Right atrium auricular region (tissue), 2 donors: ENCODE measurements at regions not wholly inside any gene's neighbourhood (a gene's known extent, or its start where the extent isn't known, plus 50 kb on each side); places are given as distances from the start of the nearest gene placed in this dataset.

Experiments
- DNase-seq: peaks from one replicate; pipeline ENCODE4 v3.0.0-alpha.2; 2019; ENCODE audit warnings: low spot score
- H3K27ac ChIP-seq, 2 donors: fragments of 200-600 bp; sonication (generic); 1 replicate in 1 of 2; 2 replicates in 1 of 2; pipeline ENCODE4 v1.5.1; 2016 to 2019
- H3K27me3 ChIP-seq, 2 donors: fragments of 200-600 bp; sonication (generic); one replicate each; pipeline versions ENCODE4 v1.5.1 to v1.6.0; 2017 to 2019
- H3K36me3 ChIP-seq: fragments of 200-600 bp; sonication (generic); one replicate; pipeline ENCODE4 v1.5.1; 2016
- H3K4me1 ChIP-seq, 2 donors: fragments of 200-600 bp; sonication (generic); one replicate each; pipeline versions ENCODE4 v1.5.1 to v1.6.0; 2017 to 2019
- H3K4me3 ChIP-seq, 2 donors: fragments of 200-600 bp; sonication (generic); 1 replicate in 1 of 2; 2 replicates in 1 of 2; pipeline ENCODE4 v1.5.1; 2017 to 2019; ENCODE audit warnings: mild to moderate bottlenecking in 1 of 2, moderate library complexity in 1 of 2
- H3K9me3 ChIP-seq, 2 donors: fragments of 200-600 bp; sonication (generic); one replicate each; pipeline ENCODE4 v1.5.1; 2019
- TF ChIP-seq, protein P1 (sequence below), 2 donors: fragments of 200-600 bp; sonication (generic); IDR thresholded peaks; one replicate each; pipeline ENCODE4 v1.5.1; 2019; ENCODE audit warnings: antibody characterized with exemption in 2 of 2

GRCh38 chr2:66692521-66693054 is 257.7 kb downstream of the MEIS1 start:
- H3K27me3 ChIP-seq = no peaks in the 10 kb centered on the region
- H3K4me1 ChIP-seq = no peaks in the 10 kb centered on the region
- no peak overlapping the region for H3K4me3 ChIP-seq
- H3K36me3 ChIP-seq = no peaks in the 10 kb centered on the region
- DNase-seq = no peak
- no peaks in the 10 kb centered on the region for H3K9me3 ChIP-seq
- TF ChIP-seq, protein P1, sequence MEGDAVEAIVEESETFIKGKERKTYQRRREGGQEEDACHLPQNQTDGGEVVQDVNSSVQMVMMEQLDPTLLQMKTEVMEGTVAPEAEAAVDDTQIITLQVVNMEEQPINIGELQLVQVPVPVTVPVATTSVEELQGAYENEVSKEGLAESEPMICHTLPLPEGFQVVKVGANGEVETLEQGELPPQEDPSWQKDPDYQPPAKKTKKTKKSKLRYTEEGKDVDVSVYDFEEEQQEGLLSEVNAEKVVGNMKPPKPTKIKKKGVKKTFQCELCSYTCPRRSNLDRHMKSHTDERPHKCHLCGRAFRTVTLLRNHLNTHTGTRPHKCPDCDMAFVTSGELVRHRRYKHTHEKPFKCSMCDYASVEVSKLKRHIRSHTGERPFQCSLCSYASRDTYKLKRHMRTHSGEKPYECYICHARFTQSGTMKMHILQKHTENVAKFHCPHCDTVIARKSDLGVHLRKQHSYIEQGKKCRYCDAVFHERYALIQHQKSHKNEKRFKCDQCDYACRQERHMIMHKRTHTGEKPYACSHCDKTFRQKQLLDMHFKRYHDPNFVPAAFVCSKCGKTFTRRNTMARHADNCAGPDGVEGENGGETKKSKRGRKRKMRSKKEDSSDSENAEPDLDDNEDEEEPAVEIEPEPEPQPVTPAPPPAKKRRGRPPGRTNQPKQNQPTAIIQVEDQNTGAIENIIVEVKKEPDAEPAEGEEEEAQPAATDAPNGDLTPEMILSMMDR (IDR thresholded peaks at IDR 0.05) = no peak
- no peak overlapping the region for H3K27ac ChIP-seq

DNA sequence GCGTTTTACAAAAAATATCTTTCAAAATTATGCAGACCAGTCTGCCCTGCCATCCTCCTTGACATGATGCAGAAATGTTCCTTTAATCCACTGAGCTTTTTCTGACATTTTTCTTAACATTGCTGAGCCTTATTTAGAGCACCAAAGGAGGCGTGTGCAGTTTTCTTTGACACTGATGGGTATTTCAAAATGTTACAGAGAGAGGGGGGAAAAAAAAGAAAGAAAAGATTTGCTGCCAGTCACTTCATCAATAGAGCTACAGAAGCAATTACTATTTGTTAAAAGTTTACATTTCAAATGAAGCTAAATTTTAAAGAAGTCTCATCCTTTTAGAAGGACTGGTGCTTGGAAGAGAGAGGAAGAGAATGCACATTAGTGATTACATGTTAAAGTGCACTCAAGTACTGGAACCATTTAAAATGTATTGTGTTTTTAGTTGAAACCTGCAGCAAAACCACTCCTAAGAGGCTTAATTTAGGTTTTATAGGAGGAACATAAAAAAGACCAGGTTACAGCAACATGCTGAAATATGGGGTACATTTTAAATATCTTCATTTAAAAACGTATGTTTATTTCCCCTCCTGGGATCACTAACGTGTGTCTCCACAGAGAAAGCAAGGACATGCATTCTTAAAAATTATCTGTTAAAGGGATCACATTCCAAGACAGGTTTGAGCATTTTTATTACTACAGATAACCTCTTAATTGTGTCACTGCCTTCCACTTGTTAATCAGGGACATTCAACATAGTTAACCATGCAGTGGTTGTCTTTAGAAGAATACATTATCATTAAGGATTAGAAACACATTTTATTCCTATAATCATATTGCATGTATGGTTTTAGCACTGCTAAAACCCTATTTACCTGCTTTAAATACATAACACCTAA is 258.4 kb downstream of the MEIS1 start:
- H3K4me1 ChIP-seq = no peaks in the 10 kb centered on the region
- TF ChIP-seq, protein P1 (IDR thresholded peaks at IDR 0.05) = no peak

GRCh38 chr2:66694087-66694860 is 259.3 kb downstream of the MEIS1 start:
- Histone ChIP-seq H3K36me3 (no peaks in the 10 kb centered on the region), H3K4me1 (no peaks in the 10 kb centered on the region), H3K27ac (no peak overlapping the region), H3K27me3 (no peaks in the 10 kb centered on the region), H3K4me3 (no peak overlapping the region), H3K9me3 (no peaks in the 10 kb centered on the region)
- TF ChIP-seq, protein P1 (IDR thresholded peaks at IDR 0.05) = no peak
- no peak for DNase-seq

More for the DNA sequence above, 258.4 kb downstream of the MEIS1 start:
- Histone ChIP-seq H3K4me3 (no peak overlapping the region), H3K9me3 (no peaks in the 10 kb centered on the region), H3K27me3 (no peaks in the 10 kb centered on the region), H3K36me3 (no peaks in the 10 kb centered on the region), H3K27ac (no peak overlapping the region)
- DNase-seq = no peak

DNA sequence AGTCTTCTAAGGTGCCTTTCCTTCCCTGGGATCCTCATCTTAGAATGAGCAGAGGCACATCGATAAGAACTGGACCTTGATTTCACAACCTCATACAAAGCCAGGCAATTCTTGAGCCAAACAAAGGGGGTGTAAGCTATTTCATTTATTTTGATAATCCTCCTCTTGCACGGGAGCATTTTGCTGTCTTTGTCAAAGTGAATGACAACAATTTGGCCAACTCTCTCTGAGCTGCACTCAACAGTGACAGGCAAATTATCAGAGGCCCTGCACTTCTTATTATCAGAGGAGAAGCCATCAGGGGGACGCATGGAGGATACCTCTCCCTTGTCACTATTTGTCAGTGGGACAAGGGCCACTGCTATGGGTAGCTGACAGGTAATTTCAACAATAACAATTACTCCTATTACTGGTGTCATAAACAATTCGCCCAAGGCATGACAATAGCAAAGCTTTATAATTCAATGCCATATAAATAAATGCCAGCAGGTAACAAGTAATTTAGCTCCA is 260.4 kb downstream of the MEIS1 start:
- H3K9me3 ChIP-seq = no peaks in the 10 kb centered on the region
- no peaks in the 10 kb centered on the region for H3K27me3 ChIP-seq
- no peak for DNase-seq
- H3K27ac ChIP-seq = no peak overlapping the region
- H3K36me3 ChIP-seq = no peaks in the 10 kb centered on the region
- TF ChIP-seq, protein P1 (IDR thresholded peaks at IDR 0.05) = no peak
- H3K4me3 ChIP-seq = no peak overlapping the region
- no peaks in the 10 kb centered on the region for H3K4me1 ChIP-seq

DNA sequence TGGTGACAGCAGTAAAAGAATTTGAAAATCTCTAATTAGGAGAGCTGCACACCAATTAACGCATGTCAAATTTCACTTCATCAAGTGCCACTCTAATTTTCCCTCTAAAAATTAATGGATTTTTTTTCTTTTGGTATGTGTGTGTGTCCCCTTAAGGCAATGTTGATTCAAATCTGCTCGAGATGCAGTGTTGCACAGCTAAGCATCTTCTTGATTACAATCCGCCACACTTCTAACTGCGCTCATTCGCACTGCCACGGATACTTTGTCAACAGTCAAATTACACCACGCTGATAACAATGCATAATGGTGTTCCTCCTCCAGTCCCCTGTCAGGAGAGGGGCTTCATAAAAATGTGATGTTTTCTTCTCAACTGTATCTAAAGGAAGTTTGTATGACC is 261.4 kb downstream of the MEIS1 start:
- TF ChIP-seq, protein P1 (IDR thresholded peaks at IDR 0.05) = no peak
- Histone ChIP-seq H3K4me1 (no peaks in the 10 kb centered on the region), H3K4me3 (no peak overlapping the region), H3K27me3 (no peaks in the 10 kb centered on the region), H3K36me3 (no peaks in the 10 kb centered on the region), H3K27ac (no peak overlapping the region), H3K9me3 (no peaks in the 10 kb centered on the region)
- DNase-seq = no peak
